Suppressor macrophage treated with lipopolysaccharide for 4 hours (primary cell): ENCODE measurements at regions not wholly inside any gene's neighbourhood (a gene's known extent, or its start where the extent isn't known, plus 50 kb on each side); places are given as distances from the start of the nearest gene placed in this dataset.
"Not testable (repeated sequence)": the region's sequence is repeated elsewhere in the genome, so short reads cannot be mapped to it uniquely, and the experiment has no call there.

Experiments used
- DNase-seq: peaks from one replicate; pipeline ENCODE4 v3.0.0-alpha.2; 2020

DNA sequence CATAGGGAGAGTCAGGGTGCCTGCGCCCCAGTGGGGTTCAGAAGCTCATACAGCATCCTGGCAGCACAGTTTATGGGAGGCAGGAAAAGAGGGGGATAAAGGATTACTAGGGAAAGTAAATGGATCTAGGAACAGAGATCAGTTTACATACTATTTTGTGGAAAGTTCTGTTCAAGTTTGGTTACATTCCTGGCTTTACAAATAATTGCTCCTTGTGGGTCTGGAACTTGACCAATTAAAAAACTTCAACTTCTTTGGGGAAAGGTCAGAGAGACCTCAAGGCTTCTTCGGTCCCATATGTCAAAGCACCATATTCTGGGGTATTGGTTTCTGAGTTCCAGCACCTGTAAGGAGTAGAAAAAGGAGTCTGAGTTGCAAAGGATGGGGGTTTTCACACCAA lies 64.1 kb downstream of the ZDHHC19 start:
- no peak for DNase-seq

DNA sequence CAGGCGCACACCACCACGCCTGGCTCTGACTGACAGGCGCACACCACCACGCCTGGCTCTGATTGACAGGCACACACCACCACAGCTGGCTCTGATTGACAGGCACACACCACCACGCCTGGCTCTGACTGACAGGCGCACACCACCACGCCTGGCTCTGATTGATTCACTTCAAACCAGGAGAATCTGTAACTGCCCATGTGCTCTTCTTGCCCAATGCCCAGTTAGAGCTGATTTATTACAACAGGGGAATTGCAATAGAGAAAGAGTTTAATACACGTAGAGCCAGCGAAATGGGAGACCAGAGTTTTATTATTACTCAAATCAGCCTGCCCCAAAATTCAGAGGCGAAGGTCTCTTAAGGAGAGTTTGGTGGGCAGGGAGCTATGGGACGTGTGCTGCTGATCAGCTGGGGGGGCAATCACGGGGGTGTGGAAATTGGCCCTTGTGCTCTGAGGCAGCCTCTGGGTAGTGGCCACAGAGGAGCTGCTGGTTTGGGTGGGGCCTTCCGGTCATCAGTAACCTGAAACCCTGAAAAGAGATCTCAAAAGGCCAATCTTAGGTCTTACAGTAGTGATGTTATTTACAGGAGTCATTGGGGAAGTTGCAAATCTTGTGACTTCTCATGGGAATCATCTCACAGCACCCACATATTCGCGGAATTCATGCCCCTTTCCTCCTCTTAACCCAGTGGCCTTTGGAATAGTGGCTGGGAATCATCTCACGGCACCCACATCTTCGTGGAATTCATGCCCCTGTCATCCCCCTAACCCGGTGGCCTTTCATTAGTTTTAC lies 63.8 kb upstream of the TFRC start:
- DNase-seq, result peak; percentile 79

GRCh38 chr3:196144383-196145105 lies 62.7 kb upstream of the TFRC start:
- no peak for DNase-seq

DNA sequence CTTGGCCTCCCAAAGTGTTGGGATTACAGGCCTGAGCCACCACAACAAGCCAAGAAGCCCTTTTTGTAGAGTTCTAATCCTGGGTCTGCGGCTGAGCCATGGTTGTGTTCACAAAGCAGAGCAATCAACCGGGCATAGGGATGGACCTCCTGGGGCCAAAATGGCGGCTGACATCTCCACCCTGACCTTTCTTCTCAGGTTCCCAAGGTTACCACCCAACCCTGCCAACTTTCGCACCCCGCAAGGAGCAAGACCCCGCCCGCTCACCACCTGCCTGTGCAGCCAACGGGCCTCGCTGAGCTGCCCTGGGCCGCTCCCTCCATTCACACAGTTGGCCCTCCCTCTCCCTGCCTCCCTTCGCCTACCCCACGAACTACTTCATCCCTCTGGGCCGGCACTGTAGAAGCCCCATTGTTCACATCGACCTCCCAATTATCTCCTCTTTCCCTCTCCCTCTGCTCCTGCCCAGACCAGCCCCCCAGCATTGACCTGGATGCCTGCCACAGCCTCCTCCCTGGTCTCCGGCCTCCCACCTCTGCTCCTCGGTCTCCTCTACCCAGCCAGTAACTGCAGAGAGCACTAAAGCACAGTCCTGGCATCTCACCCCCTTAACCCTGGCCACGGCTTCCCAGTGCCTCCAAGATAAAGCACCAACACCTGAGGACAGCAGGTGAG lies 62.0 kb upstream of the TFRC start:
- no peak for DNase-seq

DNA sequence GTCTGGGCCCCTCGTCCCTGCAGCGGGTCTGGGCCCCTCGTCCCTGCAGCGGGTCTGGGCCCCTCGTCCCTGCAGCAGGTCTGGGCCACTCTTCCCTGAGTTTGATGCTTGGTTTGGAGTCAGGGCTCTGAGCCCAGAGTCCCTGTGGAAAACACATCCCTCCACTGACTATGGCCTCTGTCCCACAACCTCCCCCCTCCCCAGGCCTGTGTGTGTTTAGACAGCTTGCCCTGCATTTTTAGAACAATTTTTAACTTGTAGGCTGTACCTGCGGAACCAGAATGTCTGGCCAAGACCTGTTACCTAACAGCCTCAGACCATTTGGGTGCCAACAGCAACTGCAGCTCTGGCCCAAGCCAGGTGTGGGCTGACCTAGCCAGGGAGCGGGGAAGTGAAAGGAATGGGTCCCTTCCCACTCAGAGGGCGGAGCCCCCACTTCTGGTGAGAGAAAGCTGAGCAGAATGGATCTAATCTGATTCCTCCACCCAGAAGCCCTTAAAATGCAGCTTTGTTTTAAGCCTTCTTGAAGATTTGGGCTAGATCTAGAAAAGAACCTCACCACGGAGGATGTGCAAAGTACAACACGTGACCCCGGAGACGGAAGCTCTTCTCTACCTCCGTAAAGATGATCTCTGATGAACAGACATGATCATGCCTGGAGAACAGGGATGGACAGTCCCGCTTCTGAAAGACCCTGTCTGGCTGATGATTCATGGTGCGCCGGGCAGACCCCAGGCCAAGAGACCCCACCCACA lies 60.5 kb upstream of the TFRC start:
- DNase-seq, result no peak

- no peak for DNase-seq
Observed at GRCh38 chr3:196141866-196142201, 59.9 kb upstream of the TFRC start.

- DNase-seq, result no peak
Observed at GRCh38 chr3:196141052-196141865, 59.4 kb upstream of the TFRC start.

- no peak for DNase-seq
Observed at GRCh38 chr3:196140224-196140623, 58.3 kb upstream of the TFRC start.

- DNase-seq, result no peak
Observed at GRCh38 chr3:196139281-196139680, 57.4 kb upstream of the TFRC start.

- no peak for DNase-seq
Observed at GRCh38 chr3:196138482-196139254, 56.8 kb upstream of the TFRC start.

DNA sequence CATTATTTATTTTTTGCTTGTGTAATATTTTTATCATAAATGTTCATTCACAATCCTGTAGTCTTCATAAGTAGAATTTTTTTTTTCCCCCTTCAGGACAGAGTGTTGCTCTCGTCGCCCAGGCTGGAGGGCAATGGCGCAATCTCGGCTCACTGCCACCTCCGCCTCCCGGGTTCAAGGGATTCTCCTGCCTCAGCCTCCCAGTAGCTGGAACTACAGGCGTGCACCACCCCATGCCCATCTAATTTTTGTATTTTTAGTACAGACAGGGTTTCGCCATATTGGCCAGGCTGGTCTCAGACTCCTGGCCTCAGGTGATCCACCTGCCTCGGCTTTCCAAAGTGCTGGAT lies 54.7 kb upstream of the TFRC start:
- DNase-seq, result not testable (repeated sequence)

GRCh38 chr3:196135693-196136639 lies 54.1 kb upstream of the TFRC start:
- DNase-seq, result no peak

- no peak for DNase-seq
Observed at GRCh38 chr3:196134691-196135090, 52.8 kb upstream of the TFRC start.

- not testable (repeated sequence) for DNase-seq
Observed at GRCh38 chr3:196133869-196134268, 52.0 kb upstream of the TFRC start.

- no peak for DNase-seq
Observed at GRCh38 chr3:196131921-196132320, 50.0 kb upstream of the TFRC start.
